Esophagus muscularis mucosa (tissue), 4 donors: ENCODE measurements at regions not wholly inside any gene's neighbourhood (a gene's known extent, or its start where the extent isn't known, plus 50 kb on each side); places are given as distances from the start of the nearest gene placed in this dataset.

Experiments used
- CTCF ChIP-seq, 3 experiments: fragments of 200-600 bp in 2 of 3; fragments of 450-650 bp in 1 of 3; sonication (generic) in 2 of 3; IDR thresholded peaks; one replicate each; pipeline ENCODE4 v1.5.1; 2017 to 2019; ENCODE audit warnings: antibody characterized with exemption in 3 of 3, mild to moderate bottlenecking in 2 of 3, moderate library complexity in 1 of 3
- EP300 ChIP-seq: sonication (generic); formaldehyde crosslinking; IDR thresholded peaks from one replicate; pipeline ENCODE4 v1.6.1; 2017; ENCODE audit warnings: antibody characterized with exemption
- POLR2A ChIP-seq: fragments of 450-650 bp; IDR thresholded peaks from one replicate; pipeline ENCODE4 v1.6.1; 2017; ENCODE audit warnings: antibody characterized with exemption, moderate library complexity, mild to moderate bottlenecking, low read depth
- POLR2AphosphoS5 ChIP-seq, 2 donors: sonication (generic); formaldehyde crosslinking; IDR thresholded peaks; one replicate each; pipeline ENCODE4 v1.6.1; 2017; ENCODE audit warnings: antibody characterized with exemption in 2 of 2

DNA sequence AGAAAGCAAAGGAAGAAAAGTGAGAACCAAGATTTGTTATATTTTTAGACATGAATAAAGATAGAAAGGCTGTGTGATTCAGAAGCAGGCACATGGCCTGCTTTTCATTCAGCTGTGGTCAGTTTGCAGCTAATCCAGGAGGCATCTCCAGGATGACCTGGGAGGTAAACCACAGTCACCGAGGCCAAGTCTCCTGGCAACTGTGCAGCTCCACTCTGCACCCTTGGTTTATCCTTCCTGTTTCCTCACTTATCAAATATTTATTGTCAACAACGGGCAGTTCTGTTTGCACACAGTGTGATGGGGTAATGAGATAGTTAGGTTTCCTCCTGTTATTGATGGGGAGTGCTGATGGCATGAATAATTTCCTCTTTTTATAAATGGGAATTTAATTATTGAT lies 243.0 kb downstream of the PSAT1 start:
- TF ChIP-seq CTCF (IDR thresholded peaks at IDR 0.05) (no peak), POLR2AphosphoS5 (IDR thresholded peaks at IDR 0.05) (no peak), POLR2A (no peak), EP300 (no peak)
